GM12892 (cell line): ENCODE measurements at regions not wholly inside any gene's neighbourhood (a gene's known extent, or its start where the extent isn't known, plus 50 kb on each side); places are given as distances from the start of the nearest gene placed in this dataset.

Experiments used
- DNase-seq: peaks from one replicate; pipeline ENCODE4 v3.0.0; 2011; ENCODE audit not compliant: insufficient read length
- FAIRE-seq: peaks from 2 replicates; lab custom pipeline; 2011; peaks lifted over from hg19 to GRCh38; lab: Jason Lieb, UNC
- POLR2A ChIP-seq: IDR thresholded peaks from 2 replicates; pipeline ENCODE4 v1.6.1; 2011; ENCODE audit warnings: low read depth, low read length, control low read depth
- POLR2AphosphoS5 ChIP-seq: IDR thresholded peaks from 2 replicates; pipeline ENCODE4 v1.6.1; 2011; ENCODE audit warnings: low read depth, low read length, control low read depth
- TAF1 ChIP-seq: IDR thresholded peaks from 2 replicates; pipeline ENCODE4 v1.6.1; 2011; ENCODE audit warnings: low read depth, mild to moderate bottlenecking, control low read depth, low read length, borderline replicate concordance

GRCh38 chr11:22478169-22478568 is 140.0 kb downstream of the SLC17A6 start:
- FAIRE-seq (no peak), DNase-seq (no peak)
- TF ChIP-seq TAF1 (no peak), POLR2A (no peak), POLR2AphosphoS5 (no peak)

- no peak for FAIRE-seq
- no peak for TF ChIP-seq POLR2A
- no peak for TF ChIP-seq TAF1
- no peak for TF ChIP-seq POLR2AphosphoS5
- DNase-seq, result no peak
Measured at GRCh38 chr11:22477312-22477711, 139.1 kb downstream of the SLC17A6 start.

- FAIRE-seq (no peak), DNase-seq (no peak)
- TF ChIP-seq POLR2AphosphoS5 (no peak), TAF1 (no peak), POLR2A (no peak)
Measured at GRCh38 chr11:22476589-22476988, 138.4 kb downstream of the SLC17A6 start.

- no peak for TF ChIP-seq POLR2A
- no peak for TF ChIP-seq TAF1
- TF ChIP-seq POLR2AphosphoS5, result no peak
- DNase-seq (no peak), FAIRE-seq (no peak)
Measured at GRCh38 chr11:22474616-22475015, 136.4 kb downstream of the SLC17A6 start.

- no peak for TF ChIP-seq TAF1
- no peak for TF ChIP-seq POLR2AphosphoS5
- no peak for TF ChIP-seq POLR2A
- no peak for DNase-seq
- no peak for FAIRE-seq
Measured at GRCh38 chr11:22473586-22473985, 135.4 kb downstream of the SLC17A6 start.

- no peak for DNase-seq
- no peak for FAIRE-seq
- TF ChIP-seq TAF1, result no peak
- no peak for TF ChIP-seq POLR2A
- no peak for TF ChIP-seq POLR2AphosphoS5
Measured at GRCh38 chr11:22472306-22472705, 134.1 kb downstream of the SLC17A6 start.

GRCh38 chr11:22471385-22471784 is 133.2 kb downstream of the SLC17A6 start:
- TF ChIP-seq POLR2A, result no peak
- no peak for TF ChIP-seq POLR2AphosphoS5
- no peak for TF ChIP-seq TAF1
- FAIRE-seq (no peak), DNase-seq (no peak)

GRCh38 chr11:22467741-22468140 is 129.6 kb downstream of the SLC17A6 start:
- no peak for TF ChIP-seq POLR2AphosphoS5
- TF ChIP-seq TAF1, result no peak
- TF ChIP-seq POLR2A, result no peak
- DNase-seq (no peak), FAIRE-seq (no peak)

GRCh38 chr11:22467248-22467647 is 129.1 kb downstream of the SLC17A6 start:
- TF ChIP-seq POLR2AphosphoS5 (no peak), POLR2A (no peak), TAF1 (no peak)
- DNase-seq (no peak), FAIRE-seq (no peak)

GRCh38 chr11:22466809-22467208 is 128.6 kb downstream of the SLC17A6 start:
- TF ChIP-seq TAF1, result no peak
- TF ChIP-seq POLR2A, result no peak
- no peak for TF ChIP-seq POLR2AphosphoS5
- DNase-seq (no peak), FAIRE-seq (no peak)

GRCh38 chr11:22466351-22466750 is 128.2 kb downstream of the SLC17A6 start:
- TF ChIP-seq TAF1, result no peak
- TF ChIP-seq POLR2AphosphoS5, result no peak
- TF ChIP-seq POLR2A, result no peak
- FAIRE-seq, result no peak
- no peak for DNase-seq

GRCh38 chr11:22465620-22466019 is 127.4 kb downstream of the SLC17A6 start:
- DNase-seq, result no peak
- FAIRE-seq, result no peak
- TF ChIP-seq POLR2AphosphoS5 (no peak), POLR2A (no peak), TAF1 (no peak)
